ENCODE measurements at regions not wholly inside any gene's neighbourhood (a gene's known extent, or its start where the extent isn't known, plus 50 kb on each side); places are given as distances from the start of the nearest gene placed in this dataset.

- TF ChIP-seq CTCF (IDR thresholded peaks at IDR 0.05; ENCODE audit: insufficient read depth, low read length) (no peak), POLR2AphosphoS5 (IDR thresholded peaks at IDR 0.05; ENCODE audit: low read depth) (no peak), REST (IDR thresholded peaks at IDR 0.05; ENCODE audit: insufficient replicate concordance, low read depth) (no peak), GABPA (IDR thresholded peaks at IDR 0.05; ENCODE audit: low read depth) (no peak), SPI1 (IDR thresholded peaks at IDR 0.05; ENCODE audit: borderline replicate concordance, low read depth) (no peak)
These were observed 733.4 kb upstream of the SOX9 start for GRCh38 chr17:71387456-71387855.

Measured in HL-60 (cell line).